Spleen (tissue), 11 donors: ENCODE measurements at regions not wholly inside any gene's neighbourhood (a gene's known extent, or its start where the extent isn't known, plus 50 kb on each side); places are given as distances from the start of the nearest gene placed in this dataset.

ENCODE experiments used
- DNase-seq: peaks from one replicate; pipeline ENCODE4 v3.0.0-alpha.2; 2020
- H3K27ac ChIP-seq, 8 donors: fragments of 200-600 bp; sonication (generic) in 7 of 8; 1 replicate in 4 of 8; 2 replicates in 4 of 8; pipeline versions ENCODE4 v1.5.0 to v1.8.0; 2016 to 2021; ENCODE audit warnings: inconsistent platforms in 4 of 8, mild to moderate bottlenecking in 4 of 8, moderate library complexity in 1 of 8
- H3K27me3 ChIP-seq, 7 donors: fragments of 200-600 bp; sonication (generic) in 6 of 7; replicated peaks in 1 of 7; 1 replicate in 4 of 7; 2 replicates in 3 of 7; pipeline versions ENCODE4 v1.5.0 to v1.8.0; 2016 to 2021; ENCODE audit warnings: inconsistent platforms in 3 of 7, mild to moderate bottlenecking in 1 of 7
- H3K36me3 ChIP-seq, 6 donors: fragments of 200-600 bp; sonication (generic) in 5 of 6; 1 replicate in 4 of 6; 2 replicates in 2 of 6; pipeline versions ENCODE4 v1.5.0 to v1.8.0; 2016 to 2021; ENCODE audit warnings: inconsistent platforms in 2 of 6
- H3K4me1 ChIP-seq, 6 donors: fragments of 200-600 bp; sonication (generic) in 5 of 6; 1 replicate in 3 of 6; 2 replicates in 3 of 6; pipeline versions ENCODE4 v1.5.0 to v1.8.0; 2016 to 2021; ENCODE audit warnings: inconsistent platforms in 3 of 6
- H3K4me3 ChIP-seq, 8 donors: fragments of 200-600 bp; sonication (generic) in 7 of 8; 1 replicate in 4 of 8; 2 replicates in 4 of 8; pipeline versions ENCODE4 v1.5.0 to v1.8.0; 2016 to 2021; ENCODE audit warnings: inconsistent platforms in 4 of 8, mild to moderate bottlenecking in 4 of 8, moderate library complexity in 2 of 8
- H3K9me3 ChIP-seq, 8 donors: fragments of 200-600 bp; sonication (generic) in 7 of 8; 1 replicate in 4 of 8; 2 replicates in 4 of 8; pipeline versions ENCODE4 v1.5.0 to v1.8.0; 2016 to 2021; ENCODE audit warnings: inconsistent platforms in 4 of 8
- CTCF ChIP-seq, 11 experiments: fragments of 200-600 bp in 7 of 11; fragments of 450-650 bp in 4 of 11; sonication (generic) in 4 of 11; IDR thresholded peaks in 8 of 11; conservative IDR thresholded peaks in 3 of 11; 1 replicate in 7 of 11; 2 replicates in 4 of 11; pipeline versions ENCODE4 v1.4.0 to v1.8.0; 2016 to 2021; ENCODE audit warnings: antibody characterized with exemption in 11 of 11, inconsistent platforms in 4 of 11, mild to moderate bottlenecking in 1 of 11
- POLR2A ChIP-seq, 3 donors: fragments of 450-650 bp; IDR thresholded peaks; one replicate each; pipeline ENCODE4 v1.5.1; 2017; ENCODE audit warnings: antibody characterized with exemption in 3 of 3, mild to moderate bottlenecking in 1 of 3
- POLR2AphosphoS5 ChIP-seq, 3 donors: sonication (generic); formaldehyde crosslinking; IDR thresholded peaks; one replicate each; pipeline ENCODE4 v1.5.1; 2017; ENCODE audit warnings: antibody characterized with exemption in 3 of 3
- WGBS, 5 donors: extraction: QIAGEN DNeasy Blood & Tissue Kit in 3 of 5; methylation state at CpG; one replicate each; pipeline versions ENCODE4 v1.1.5 to v1.1.7; 2013 to 2018; 5-methylcytosine and 5-hydroxymethylcytosine counted together
- intact Hi-C: fragments of 100-400 bp; cut with DNase I; formaldehyde crosslinking; loops from one replicate; pipeline ENCODE4 v1.15.0; 2023; ENCODE audit warnings: low total_unique reads
- donor health status: healthy with polysubstance abuse.
- donor health status: DM: no; HTN: no; CAD: no; lungs with moderate emphysema.
- donor health status: DM: no; HTN: no; CAD: no.
- donor health status: Bipolar disorder and iron deficiency.
- donor health status: healthy.
- donor health status: DM: no; HTN: no; CAD: no.
- donor health status: DM: yes; HTN: yes; CAD: no.

DNA sequence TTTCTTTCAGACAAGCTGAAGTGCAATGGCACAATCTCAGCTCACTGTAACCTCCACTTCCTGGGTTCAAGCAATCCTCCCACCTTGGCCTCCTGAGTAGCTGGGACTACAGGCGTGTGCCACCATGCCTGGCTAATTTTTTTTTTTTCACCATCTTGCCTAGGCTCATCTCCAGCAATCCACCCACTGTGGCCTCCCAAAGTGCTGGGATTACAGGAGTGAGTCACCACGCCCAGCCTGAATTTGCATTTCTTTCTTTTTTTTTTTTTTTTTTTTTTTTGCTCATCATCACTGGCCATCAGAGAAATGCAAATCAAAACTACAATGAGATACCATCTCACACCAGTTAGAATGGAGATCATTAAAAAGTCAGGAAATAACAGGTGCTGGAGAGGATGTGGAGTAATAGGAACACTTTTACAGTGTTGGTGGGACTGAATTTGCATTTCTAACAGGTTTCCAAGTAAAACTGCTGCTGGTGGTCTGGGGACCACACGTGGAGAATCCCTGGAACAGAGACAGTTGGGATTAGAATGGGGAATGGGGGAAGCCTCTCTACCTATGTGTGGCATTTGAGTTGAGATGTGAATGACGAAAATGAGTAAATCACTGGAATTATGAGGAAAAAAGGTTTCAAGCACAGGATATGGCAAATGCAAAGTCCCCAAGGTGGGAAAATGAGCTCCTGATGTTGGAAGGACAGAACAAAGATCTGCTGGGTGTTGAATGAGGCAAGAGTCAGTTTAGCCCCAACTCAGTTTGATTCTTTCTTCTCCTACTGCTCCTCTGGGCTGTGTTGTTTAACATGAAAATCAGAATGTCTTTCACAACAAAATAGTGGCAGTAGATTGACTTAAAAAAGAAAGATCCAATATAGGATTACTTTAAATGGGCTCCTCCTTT, 88.8 kb upstream of the MAP4K4 start:
- TF ChIP-seq POLR2A (IDR thresholded peaks at IDR 0.05), result no peak
- Histone ChIP-seq H3K36me3 (no peaks in the 10 kb centered on the region), H3K9me3 (peaks cover 0 to 11% (median 0%) of the 10 kb centered on the region in 8 donors), H3K4me3 (no peak overlapping the region), H3K27ac (no peak overlapping the region), H3K27me3 (peaks cover 0 to 4% (median 0%) of the 10 kb centered on the region in 7 donors), H3K4me1 (peaks cover 0 to 11% (median 0%) of the 10 kb centered on the region in 6 donors)
- WGBS, 5 donors, result 81 to 96% (median 85%) methylated on average over 4 of the region's 4 CpGs
- intact Hi-C loops, result no loop called here
- no peak for DNase-seq

DNA sequence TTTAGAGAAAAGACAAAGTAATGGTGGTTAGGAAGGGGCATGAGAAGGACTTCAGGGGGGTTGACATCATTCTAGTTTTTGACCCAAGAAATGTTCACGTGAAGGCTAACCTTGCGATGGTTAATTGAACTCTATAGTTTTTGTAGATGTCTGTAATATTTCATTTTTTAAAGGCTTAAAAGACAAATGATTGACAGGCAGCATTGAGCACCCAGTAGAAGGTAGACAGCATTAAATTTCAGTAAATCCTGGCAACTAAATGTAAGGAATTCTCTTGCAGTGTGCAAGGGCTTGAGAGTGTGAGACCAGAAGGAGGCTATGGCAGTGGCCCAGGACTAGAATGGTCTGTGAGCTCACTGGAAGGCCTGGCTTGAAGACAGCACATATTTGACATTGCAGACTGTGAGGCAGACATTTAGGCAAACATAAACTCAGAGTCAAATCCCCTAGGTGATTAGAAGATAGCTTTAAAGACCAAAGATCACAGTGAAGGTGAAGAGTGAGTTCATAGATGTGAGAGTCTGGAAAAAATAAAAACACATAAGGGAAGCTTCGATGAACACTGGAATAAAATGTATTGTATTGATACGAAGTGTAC, 100.1 kb upstream of the MAP4K4 start:
- TF ChIP-seq CTCF (IDR thresholded peaks at IDR 0.05 in 8 of 11, conservative IDR thresholded peaks at IDR 0.05 in 3 of 11), result no peak
- TF ChIP-seq POLR2AphosphoS5 (IDR thresholded peaks at IDR 0.05), result no peak
- TF ChIP-seq POLR2A (IDR thresholded peaks at IDR 0.05), result no peak
- no peak for DNase-seq
- no peaks in the 10 kb centered on the region for H3K4me1 ChIP-seq
- H3K9me3 ChIP-seq, result no peaks in the 10 kb centered on the region
- no peak overlapping the region for H3K4me3 ChIP-seq
- intact Hi-C loops, result no loop called here
- WGBS, 5 donors, result 92 to 99% (median 94%) methylated on average over 4 of the region's 4 CpGs
- H3K27me3 ChIP-seq, result no peaks in the 10 kb centered on the region
- H3K36me3 ChIP-seq, result no peaks in the 10 kb centered on the region
- no peak overlapping the region for H3K27ac ChIP-seq

DNA sequence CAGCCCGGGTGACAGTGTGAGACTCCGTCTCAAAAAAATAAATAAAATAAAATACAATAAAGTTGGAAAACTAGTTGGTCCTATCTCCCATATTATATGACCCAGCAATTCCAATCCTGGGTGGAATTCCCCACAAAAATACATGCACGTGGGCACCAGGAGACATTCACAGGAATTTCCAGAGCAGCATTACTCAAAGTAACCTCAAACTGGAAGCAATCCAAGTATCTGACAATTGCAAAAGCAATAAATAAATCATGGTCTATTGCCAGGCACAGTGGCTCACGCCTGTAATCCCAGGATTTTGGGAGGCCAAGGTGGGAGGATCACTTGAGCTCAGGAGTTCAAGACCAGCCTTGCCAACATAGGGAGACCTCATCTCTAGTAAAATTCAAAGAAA, 101.2 kb upstream of the MAP4K4 start:
- H3K4me1 ChIP-seq, result no peaks in the 10 kb centered on the region
- no peaks in the 10 kb centered on the region for H3K9me3 ChIP-seq
- no peak overlapping the region for H3K4me3 ChIP-seq
- WGBS, 5 donors, result 62 to 81% (median 71%) methylated on average over 4 of the region's 4 CpGs
- no peaks in the 10 kb centered on the region for H3K27me3 ChIP-seq
- no peaks in the 10 kb centered on the region for H3K36me3 ChIP-seq
- no peak for DNase-seq
- no peak overlapping the region for H3K27ac ChIP-seq
- TF ChIP-seq CTCF (IDR thresholded peaks at IDR 0.05 in 8 of 11, conservative IDR thresholded peaks at IDR 0.05 in 3 of 11) (no peak), POLR2AphosphoS5 (IDR thresholded peaks at IDR 0.05) (no peak)
- intact Hi-C loops, result no loop called here

DNA sequence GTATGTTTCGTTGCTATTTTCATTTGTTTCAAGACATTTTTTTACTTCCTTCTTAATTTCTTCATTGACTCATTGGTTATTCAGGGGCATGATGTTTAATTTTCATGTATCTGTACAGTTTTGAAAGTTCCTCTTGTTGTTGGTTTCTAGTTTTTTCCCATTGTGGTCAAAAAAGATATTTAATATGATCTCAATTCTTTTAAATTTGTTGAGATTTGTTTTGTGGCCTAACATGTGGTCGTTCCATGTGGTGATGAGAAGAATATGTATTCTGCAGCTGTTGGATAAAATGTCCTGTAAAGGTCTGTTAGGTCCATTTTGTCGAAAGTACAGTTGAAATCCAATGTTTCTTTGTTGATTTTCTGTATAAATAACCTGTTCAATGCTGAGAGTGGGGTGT, 110.3 kb upstream of the MAP4K4 start:
- no peak overlapping the region for H3K4me3 ChIP-seq
- peaks cover 0 to 22% (median 11%) of the 10 kb centered on the region in 8 donors for H3K9me3 ChIP-seq
- no peak overlapping the region for H3K27ac ChIP-seq
- peaks cover 0 to 3% (median 0%) of the 10 kb centered on the region in 7 donors for H3K27me3 ChIP-seq
- intact Hi-C loops, result no loop called here
- DNase-seq, result no peak
- H3K36me3 ChIP-seq, result no peaks in the 10 kb centered on the region
- TF ChIP-seq CTCF (IDR thresholded peaks at IDR 0.05 in 8 of 11, conservative IDR thresholded peaks at IDR 0.05 in 3 of 11), result no peak
- WGBS, 5 donors, result 68 to 85% (median 72%) methylated on average over 3 of the region's 3 CpGs
- no peaks in the 10 kb centered on the region for H3K4me1 ChIP-seq
